Astrocyte of the cerebellum (primary cell): ENCODE measurements at regions not wholly inside any gene's neighbourhood (a gene's known extent, or its start where the extent isn't known, plus 50 kb on each side); places are given as distances from the start of the nearest gene placed in this dataset.

ENCODE experiments used
- DNase-seq: peaks from one replicate; pipeline ENCODE4 v3.0.0-alpha.2; 2011; ENCODE audit warnings: low read depth
- H3K4me3 ChIP-seq: 2 replicates; pipeline ENCODE4 v1.5.1; 2011; ENCODE audit warnings: mild to moderate bottlenecking, low read depth, low read length, moderate library complexity
- CTCF ChIP-seq: IDR thresholded peaks from 2 replicates; pipeline ENCODE4 v1.5.1; 2012; ENCODE audit warnings: low read length, low read depth, moderate library complexity, mild to moderate bottlenecking; ENCODE audit errors: missing control alignments
- in situ Hi-C: cut with HindIII; loops from 2 replicates; pipeline ENCODE4 v1.10.0; 2017; ENCODE audit warnings: low sequenced_read_pairs

GRCh38 chr4:18937080-18937479 is 915.5 kb upstream of the LCORL start:
- TF ChIP-seq CTCF: no peak
- H3K4me3 ChIP-seq: no peak overlapping the region
- in situ Hi-C loops: no loop called here
- DNase-seq: no peak

- in situ Hi-C loops: no loop called here
- no peak overlapping the region for H3K4me3 ChIP-seq
- DNase-seq: no peak
- no peak for TF ChIP-seq CTCF
Measured at GRCh38 chr4:18935659-18936345, 914.2 kb upstream of the LCORL start.

- in situ Hi-C loops: no loop called here
- no peak for DNase-seq
Measured at GRCh38 chr4:18934197-18934596, 912.6 kb upstream of the LCORL start.

GRCh38 chr4:18932730-18933339 is 911.3 kb upstream of the LCORL start:
- no peak overlapping the region for H3K4me3 ChIP-seq
- TF ChIP-seq CTCF: no peak
- in situ Hi-C loops: no loop called here
- no peak for DNase-seq

More at GRCh38 chr4:18934197-18934596, 912.6 kb upstream of the LCORL start:
- H3K4me3 ChIP-seq: no peak overlapping the region
- no peak for TF ChIP-seq CTCF

- no peak for DNase-seq
- no peak for TF ChIP-seq CTCF
- in situ Hi-C loops: no loop called here
- H3K4me3 ChIP-seq: no peak overlapping the region
Measured at GRCh38 chr4:18931643-18932377, 910.3 kb upstream of the LCORL start.

- in situ Hi-C loops: no loop called here
- no peak overlapping the region for H3K4me3 ChIP-seq
- DNase-seq: no peak
- TF ChIP-seq CTCF: no peak
Measured at GRCh38 chr4:18930487-18930886, 908.9 kb upstream of the LCORL start.
